Osteoblast (primary cell): ENCODE measurements at regions not wholly inside any gene's neighbourhood (a gene's known extent, or its start where the extent isn't known, plus 50 kb on each side); places are given as distances from the start of the nearest gene placed in this dataset.
"Not testable (repeated sequence)": the region's sequence is repeated elsewhere in the genome, so short reads cannot be mapped to it uniquely, and the experiment has no call there.

Experiments
- DNase-seq: peaks from one replicate; pipeline ENCODE4 v3.0.0; 2011; ENCODE audit warnings: low spot score, mixed read lengths; ENCODE audit not compliant: insufficient read length; ENCODE audit errors: missing footprints
- H2AFZ ChIP-seq: 2 replicates; pipeline ENCODE4 v1.6.0; 2011; ENCODE audit warnings: mild to moderate bottlenecking, low read length
- H3K27ac ChIP-seq: 2 replicates; pipeline ENCODE4 v1.5.1; 2011; ENCODE audit warnings: mild to moderate bottlenecking, low read depth, low read length, moderate library complexity
- H3K27me3 ChIP-seq: 2 replicates; pipeline ENCODE4 v1.6.0; 2012; ENCODE audit warnings: mild to moderate bottlenecking, control low read depth, inconsistent platforms, low read length, moderate library complexity; ENCODE audit not compliant: insufficient read depth
- H3K36me3 ChIP-seq: 2 replicates; pipeline ENCODE4 v1.5.1; 2011; ENCODE audit warnings: mild to moderate bottlenecking, low read length, control low read depth, moderate library complexity; ENCODE audit not compliant: insufficient read depth
- H3K4me1 ChIP-seq: 2 replicates; pipeline ENCODE4 v1.5.1; 2011; ENCODE audit warnings: mild to moderate bottlenecking, low read length, control low read depth, moderate library complexity; ENCODE audit not compliant: insufficient read depth
- H3K4me2 ChIP-seq: 2 replicates; pipeline ENCODE4 v1.6.0; 2011; ENCODE audit warnings: mild to moderate bottlenecking, low read length; ENCODE audit not compliant: insufficient read depth
- H3K4me3 ChIP-seq: fragments of 200-600 bp; sonication (generic); 3 replicates; pipeline ENCODE4 v1.5.1; 2012; ENCODE audit warnings: mild to moderate bottlenecking, low read length, inconsistent platforms; ENCODE audit not compliant: insufficient read depth
- H3K79me2 ChIP-seq: 2 replicates; pipeline ENCODE4 v1.6.0; 2012; ENCODE audit warnings: mild to moderate bottlenecking, low read length, control low read depth, inconsistent platforms; ENCODE audit not compliant: insufficient read depth
- H3K9me3 ChIP-seq: 2 replicates; pipeline ENCODE4 v1.5.1; 2011; ENCODE audit warnings: low read depth, low read length, control low read depth
- H4K20me1 ChIP-seq: 2 replicates; pipeline ENCODE4 v1.6.0; 2012; ENCODE audit warnings: mild to moderate bottlenecking, low read length, control low read depth; ENCODE audit not compliant: insufficient read depth
- TF ChIP-seq, protein P1 (sequence below): IDR thresholded peaks from 2 replicates; pipeline ENCODE4 v1.5.1; 2011; ENCODE audit warnings: mild to moderate bottlenecking, low read depth, low read length, moderate library complexity; ENCODE audit errors: extremely low read depth

DNA sequence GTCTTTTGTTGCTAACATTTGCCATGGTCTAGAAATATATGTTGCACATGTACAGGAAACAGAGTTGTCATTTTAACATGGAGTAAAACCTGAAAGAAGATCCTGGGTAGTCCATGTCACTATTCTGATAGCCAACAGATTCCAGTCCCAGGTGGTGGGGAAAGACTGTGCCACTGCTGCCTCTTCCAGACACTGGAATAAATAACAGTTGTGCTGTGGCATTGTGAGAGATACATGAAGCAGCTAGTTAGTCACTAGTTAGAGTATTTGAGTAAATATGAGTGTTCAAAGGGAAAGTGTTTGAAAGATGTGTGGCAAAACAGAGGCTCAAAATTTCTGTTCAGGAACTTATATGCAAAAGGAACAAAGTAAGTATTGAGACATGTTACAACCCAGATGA, 1408.3 kb downstream of the EFNA5 start:
- TF ChIP-seq, protein P1, sequence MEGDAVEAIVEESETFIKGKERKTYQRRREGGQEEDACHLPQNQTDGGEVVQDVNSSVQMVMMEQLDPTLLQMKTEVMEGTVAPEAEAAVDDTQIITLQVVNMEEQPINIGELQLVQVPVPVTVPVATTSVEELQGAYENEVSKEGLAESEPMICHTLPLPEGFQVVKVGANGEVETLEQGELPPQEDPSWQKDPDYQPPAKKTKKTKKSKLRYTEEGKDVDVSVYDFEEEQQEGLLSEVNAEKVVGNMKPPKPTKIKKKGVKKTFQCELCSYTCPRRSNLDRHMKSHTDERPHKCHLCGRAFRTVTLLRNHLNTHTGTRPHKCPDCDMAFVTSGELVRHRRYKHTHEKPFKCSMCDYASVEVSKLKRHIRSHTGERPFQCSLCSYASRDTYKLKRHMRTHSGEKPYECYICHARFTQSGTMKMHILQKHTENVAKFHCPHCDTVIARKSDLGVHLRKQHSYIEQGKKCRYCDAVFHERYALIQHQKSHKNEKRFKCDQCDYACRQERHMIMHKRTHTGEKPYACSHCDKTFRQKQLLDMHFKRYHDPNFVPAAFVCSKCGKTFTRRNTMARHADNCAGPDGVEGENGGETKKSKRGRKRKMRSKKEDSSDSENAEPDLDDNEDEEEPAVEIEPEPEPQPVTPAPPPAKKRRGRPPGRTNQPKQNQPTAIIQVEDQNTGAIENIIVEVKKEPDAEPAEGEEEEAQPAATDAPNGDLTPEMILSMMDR: no peak
- H3K4me2 ChIP-seq: no peak overlapping the region
- no peaks in the 10 kb centered on the region for H3K4me1 ChIP-seq
- H3K27ac ChIP-seq: no peak overlapping the region
- no peak overlapping the region for H2AFZ ChIP-seq
- H3K79me2 ChIP-seq: no peaks in the 10 kb centered on the region
- DNase-seq: no peak
- no peaks in the 10 kb centered on the region for H3K36me3 ChIP-seq
- no peaks in the 10 kb centered on the region for H3K9me3 ChIP-seq
- no peaks in the 10 kb centered on the region for H3K27me3 ChIP-seq
- no peak overlapping the region for H3K4me3 ChIP-seq
- no peaks in the 10 kb centered on the region for H4K20me1 ChIP-seq

- not testable (repeated sequence) for H3K4me3 ChIP-seq, H3K36me3 ChIP-seq, H3K9me3 ChIP-seq, H3K79me2 ChIP-seq, DNase-seq, H2AFZ ChIP-seq, H3K27ac ChIP-seq, H4K20me1 ChIP-seq, H3K4me2 ChIP-seq, H3K27me3 ChIP-seq, H3K4me1 ChIP-seq
Measured at GRCh38 chr5:106259431-106260090, 1411.2 kb downstream of the EFNA5 start.

GRCh38 chr5:106258591-106259125, 1412.1 kb downstream of the EFNA5 start:
- no peak overlapping the region for H3K27ac ChIP-seq
- H3K27me3 ChIP-seq: no peaks in the 10 kb centered on the region
- no peak overlapping the region for H3K4me3 ChIP-seq
- H3K79me2 ChIP-seq: no peaks in the 10 kb centered on the region
- no peak overlapping the region for H3K4me2 ChIP-seq
- H2AFZ ChIP-seq: no peak overlapping the region
- H3K4me1 ChIP-seq: no peaks in the 10 kb centered on the region
- TF ChIP-seq, protein P1: no peak
- H3K9me3 ChIP-seq: no peaks in the 10 kb centered on the region
- H3K36me3 ChIP-seq: no peaks in the 10 kb centered on the region
- no peaks in the 10 kb centered on the region for H4K20me1 ChIP-seq
- DNase-seq: no peak

DNA sequence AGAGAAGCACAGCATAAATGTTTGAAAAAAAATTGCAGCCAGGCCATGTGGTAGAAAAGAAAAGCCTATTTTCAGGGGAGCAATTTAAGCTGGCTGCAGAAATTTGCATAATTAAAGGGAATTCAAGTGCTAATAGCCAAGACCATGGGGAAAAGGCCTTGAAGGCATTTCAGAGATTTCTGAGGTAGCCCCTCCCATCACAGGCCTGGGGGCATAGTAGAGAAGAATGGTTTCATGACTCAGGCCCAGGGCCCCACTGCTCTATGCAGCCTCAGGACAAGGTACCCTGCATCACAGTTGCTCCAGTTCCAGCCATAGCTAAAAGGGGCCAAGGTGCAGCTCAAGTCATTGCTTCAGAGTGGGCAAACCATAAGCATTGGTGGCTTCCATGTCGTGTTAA, 1416.0 kb downstream of the EFNA5 start:
- H3K4me3 ChIP-seq: no peak overlapping the region
- no peak overlapping the region for H2AFZ ChIP-seq
- H3K27me3 ChIP-seq: no peaks in the 10 kb centered on the region
- H3K9me3 ChIP-seq: no peaks in the 10 kb centered on the region
- H3K4me1 ChIP-seq: no peaks in the 10 kb centered on the region
- TF ChIP-seq, protein P1: no peak
- no peak for DNase-seq
- H4K20me1 ChIP-seq: no peaks in the 10 kb centered on the region
- no peaks in the 10 kb centered on the region for H3K79me2 ChIP-seq
- H3K36me3 ChIP-seq: no peaks in the 10 kb centered on the region
- no peak overlapping the region for H3K4me2 ChIP-seq
- no peak overlapping the region for H3K27ac ChIP-seq

DNA sequence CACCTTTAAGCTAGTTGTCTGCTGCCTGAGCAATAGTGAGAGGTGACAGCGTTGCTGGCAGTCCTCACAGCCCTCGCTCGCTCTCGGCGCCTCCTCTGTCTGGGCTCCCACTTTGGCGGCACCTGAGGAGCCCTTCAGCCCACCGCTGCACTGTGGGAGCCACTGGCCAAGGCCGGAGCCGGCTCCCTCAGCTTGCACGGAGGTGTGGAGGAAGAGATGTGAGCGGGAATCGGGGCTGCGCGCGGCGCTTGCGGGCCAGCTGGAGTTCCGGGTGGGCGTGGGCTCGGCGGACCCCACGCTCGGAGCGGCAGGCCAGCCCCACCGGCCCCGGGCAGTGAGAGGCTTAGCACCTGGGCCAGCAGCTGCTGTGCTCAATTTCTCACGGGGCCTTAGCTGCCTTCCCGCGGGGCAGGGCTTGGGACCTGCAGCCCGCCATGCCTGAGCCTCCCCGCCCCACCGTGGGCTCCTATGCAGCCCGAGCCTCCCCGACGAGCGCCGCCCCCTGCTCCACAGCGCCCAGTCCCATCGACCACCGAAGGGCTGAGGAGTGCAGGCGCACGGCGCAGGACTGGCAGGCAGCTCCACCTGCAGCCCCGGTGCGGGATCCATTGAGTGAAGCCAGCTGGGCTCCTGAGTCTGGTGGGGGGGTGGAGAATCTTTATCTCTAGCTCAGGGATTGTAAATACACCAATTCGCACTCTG, 1424.5 kb downstream of the EFNA5 start:
- H3K27me3 ChIP-seq, H3K4me3 ChIP-seq, H3K4me2 ChIP-seq, H3K4me1 ChIP-seq, H3K9me3 ChIP-seq, DNase-seq, H3K36me3 ChIP-seq, H4K20me1 ChIP-seq, H3K27ac ChIP-seq, H3K79me2 ChIP-seq, H2AFZ ChIP-seq: not testable (repeated sequence)
